OCI-LY3 (cell line): ENCODE measurements at regions not wholly inside any gene's neighbourhood (a gene's known extent, or its start where the extent isn't known, plus 50 kb on each side); places are given as distances from the start of the nearest gene placed in this dataset.

ENCODE experiments used
- H2AFZ ChIP-seq: fragments of 200-600, 300-600 bp; shearing (Covaris generic); 2 replicates; pipeline ENCODE4 v1.6.0; 2014; ENCODE audit warnings: antibody characterized with exemption, low read depth, low read length
- H3K27ac ChIP-seq: fragments of 200-600, 300-600 bp; sonication (generic); 2 replicates; pipeline ENCODE4 v1.5.1; 2014; ENCODE audit warnings: mild to moderate bottlenecking, low read length, moderate library complexity, mixed read lengths
- H3K27me3 ChIP-seq: fragments of 200-600, 300-600 bp; sonication (generic); 2 replicates; pipeline ENCODE4 v1.6.1; 2014; ENCODE audit warnings: low read depth, low read length, mixed read lengths
- H3K36me3 ChIP-seq: fragments of 200-600, 300-600 bp; sonication (generic); replicated peaks from 2 replicates; pipeline ENCODE3; 2014; ENCODE audit warnings: low read depth, low read length, mixed read lengths
- H3K4me1 ChIP-seq: fragments of 300-600, 200-600 bp; sonication (generic); 2 replicates; pipeline ENCODE4 v1.6.1; 2014; ENCODE audit warnings: low read length, mixed read lengths
- H3K4me2 ChIP-seq: fragments of 200-600, 300-600 bp; sonication (generic); 2 replicates; pipeline ENCODE4 v1.6.1; 2014; ENCODE audit warnings: low read length, mixed read lengths
- H3K4me3 ChIP-seq: fragments of 300-600, 200-600 bp; sonication (generic); 2 replicates; pipeline ENCODE4 v1.5.1; 2014; ENCODE audit warnings: antibody characterized with exemption, mild to moderate bottlenecking, low read length, moderate library complexity
- H3K79me2 ChIP-seq: fragments of 300-600, 200-600 bp; shearing (Covaris generic); 2 replicates; pipeline ENCODE4 v1.6.1; 2014; ENCODE audit warnings: mild to moderate bottlenecking, low read length, mixed read lengths
- H3K9ac ChIP-seq: fragments of 300-600, 200-600 bp; shearing (Covaris generic); 2 replicates; pipeline ENCODE4 v1.6.0; 2014; ENCODE audit warnings: mild to moderate bottlenecking, low read length, moderate library complexity
- H3K9me3 ChIP-seq: fragments of 200-600, 300-600 bp; shearing (Covaris generic); 2 replicates; pipeline ENCODE4 v1.6.1; 2014; ENCODE audit warnings: low read length, mixed read lengths; ENCODE audit not compliant: insufficient read depth
- H4K20me1 ChIP-seq: fragments of 200-600, 300-600 bp; sonication (generic); 2 replicates; pipeline ENCODE4 v1.6.1; 2016; ENCODE audit warnings: low read length, mixed read lengths; ENCODE audit not compliant: insufficient read depth
- EZH2phosphoT487 ChIP-seq: fragments of 200-600 bp; shearing (Covaris generic); IDR thresholded peaks from 2 replicates; pipeline ENCODE4 v1.6.1; 2018; ENCODE audit warnings: antibody characterized with exemption, mixed run types, low read depth
- TF ChIP-seq, protein P1 (sequence below): fragments of 200-600, 300-600 bp; sonication (generic); IDR thresholded peaks from 2 replicates; pipeline ENCODE4 v1.5.1; 2014; ENCODE audit warnings: antibody characterized with exemption, low read length, low read depth

- H3K79me2 ChIP-seq = no peaks in the 10 kb centered on the region
- no peak overlapping the region for H2AFZ ChIP-seq
- no peaks in the 10 kb centered on the region for H3K27me3 ChIP-seq
- H3K27ac ChIP-seq = no peak overlapping the region
- H3K4me3 ChIP-seq = no peak overlapping the region
- H3K9me3 ChIP-seq = no peaks in the 10 kb centered on the region
- H3K36me3 ChIP-seq = no peaks in the 10 kb centered on the region
- H3K9ac ChIP-seq = no peak overlapping the region
- no peaks in the 10 kb centered on the region for H3K4me1 ChIP-seq
- no peaks in the 10 kb centered on the region for H4K20me1 ChIP-seq
- TF ChIP-seq EZH2phosphoT487 = no peak
- TF ChIP-seq, protein P1, sequence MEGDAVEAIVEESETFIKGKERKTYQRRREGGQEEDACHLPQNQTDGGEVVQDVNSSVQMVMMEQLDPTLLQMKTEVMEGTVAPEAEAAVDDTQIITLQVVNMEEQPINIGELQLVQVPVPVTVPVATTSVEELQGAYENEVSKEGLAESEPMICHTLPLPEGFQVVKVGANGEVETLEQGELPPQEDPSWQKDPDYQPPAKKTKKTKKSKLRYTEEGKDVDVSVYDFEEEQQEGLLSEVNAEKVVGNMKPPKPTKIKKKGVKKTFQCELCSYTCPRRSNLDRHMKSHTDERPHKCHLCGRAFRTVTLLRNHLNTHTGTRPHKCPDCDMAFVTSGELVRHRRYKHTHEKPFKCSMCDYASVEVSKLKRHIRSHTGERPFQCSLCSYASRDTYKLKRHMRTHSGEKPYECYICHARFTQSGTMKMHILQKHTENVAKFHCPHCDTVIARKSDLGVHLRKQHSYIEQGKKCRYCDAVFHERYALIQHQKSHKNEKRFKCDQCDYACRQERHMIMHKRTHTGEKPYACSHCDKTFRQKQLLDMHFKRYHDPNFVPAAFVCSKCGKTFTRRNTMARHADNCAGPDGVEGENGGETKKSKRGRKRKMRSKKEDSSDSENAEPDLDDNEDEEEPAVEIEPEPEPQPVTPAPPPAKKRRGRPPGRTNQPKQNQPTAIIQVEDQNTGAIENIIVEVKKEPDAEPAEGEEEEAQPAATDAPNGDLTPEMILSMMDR = no peak
- no peak overlapping the region for H3K4me2 ChIP-seq
Measured at GRCh38 chr13:83297586-83298290, 584.5 kb downstream of the SLITRK1 start.

GRCh38 chr13:83295686-83296085, 586.6 kb downstream of the SLITRK1 start:
- no peak overlapping the region for H3K9ac ChIP-seq
- H3K79me2 ChIP-seq = no peaks in the 10 kb centered on the region
- H3K36me3 ChIP-seq = no peaks in the 10 kb centered on the region
- H3K4me1 ChIP-seq = no peaks in the 10 kb centered on the region
- H2AFZ ChIP-seq = no peak overlapping the region
- no peak overlapping the region for H3K4me3 ChIP-seq
- no peak overlapping the region for H3K27ac ChIP-seq
- TF ChIP-seq EZH2phosphoT487 = no peak
- TF ChIP-seq, protein P1 = no peak
- H3K9me3 ChIP-seq = no peaks in the 10 kb centered on the region
- no peaks in the 10 kb centered on the region for H3K27me3 ChIP-seq
- no peak overlapping the region for H3K4me2 ChIP-seq
- no peaks in the 10 kb centered on the region for H4K20me1 ChIP-seq

- no peaks in the 10 kb centered on the region for H3K9me3 ChIP-seq
- no peak overlapping the region for H3K4me2 ChIP-seq
- H3K4me1 ChIP-seq = no peaks in the 10 kb centered on the region
- no peak overlapping the region for H3K27ac ChIP-seq
- H3K79me2 ChIP-seq = no peaks in the 10 kb centered on the region
- no peaks in the 10 kb centered on the region for H3K36me3 ChIP-seq
- no peak overlapping the region for H3K9ac ChIP-seq
- TF ChIP-seq, protein P1 = no peak
- no peak for TF ChIP-seq EZH2phosphoT487
- H3K4me3 ChIP-seq = no peak overlapping the region
- no peaks in the 10 kb centered on the region for H3K27me3 ChIP-seq
- no peaks in the 10 kb centered on the region for H4K20me1 ChIP-seq
- no peak overlapping the region for H2AFZ ChIP-seq
Measured at GRCh38 chr13:83286737-83287136, 595.5 kb downstream of the SLITRK1 start.

DNA sequence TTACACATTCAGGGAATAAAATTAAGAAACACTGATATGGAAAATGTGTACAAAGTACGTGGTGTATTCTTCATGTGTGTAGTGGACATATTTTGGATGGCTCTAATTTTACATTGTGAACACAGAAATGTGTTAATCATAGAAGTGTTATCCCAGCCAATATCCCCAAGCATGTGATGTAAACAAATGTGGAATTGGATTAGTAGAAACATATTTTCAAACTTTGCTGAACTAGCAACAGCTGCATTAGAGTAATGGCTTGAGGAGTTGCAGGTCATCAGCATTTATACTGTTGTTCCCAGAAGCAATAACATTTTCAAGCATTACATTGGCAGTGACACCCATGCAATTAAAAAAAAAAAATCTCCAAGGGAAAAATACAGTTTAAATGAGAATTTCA, 600.6 kb downstream of the SLITRK1 start:
- H3K9ac ChIP-seq = no peak overlapping the region
- no peaks in the 10 kb centered on the region for H4K20me1 ChIP-seq
- H3K27me3 ChIP-seq = no peaks in the 10 kb centered on the region
- H3K36me3 ChIP-seq = no peaks in the 10 kb centered on the region
- H3K27ac ChIP-seq = no peak overlapping the region
- H2AFZ ChIP-seq = no peak overlapping the region
- no peaks in the 10 kb centered on the region for H3K9me3 ChIP-seq
- H3K4me3 ChIP-seq = no peak overlapping the region
- H3K4me1 ChIP-seq = peaks cover 4% of the 10 kb centered on the region; the same call in 1 of the 2 replicates
- TF ChIP-seq EZH2phosphoT487 = no peak
- TF ChIP-seq, protein P1 = no peak
- no peak overlapping the region for H3K4me2 ChIP-seq
- H3K79me2 ChIP-seq = no peaks in the 10 kb centered on the region
